Thoracic aorta (tissue), 2 donors: ENCODE measurements at regions not wholly inside any gene's neighbourhood (a gene's known extent, or its start where the extent isn't known, plus 50 kb on each side); places are given as distances from the start of the nearest gene placed in this dataset.

Source experiments
- ATAC-seq: fragments of 150-250 bp; one replicate; pipeline ENCODE4 v1.8.0; 2017; ENCODE audit warnings: low read depth; ENCODE audit not compliant: insufficient number of reproducible peaks, low FRiP score
- DNase-seq: peaks from one replicate; pipeline ENCODE4 v3.0.0-alpha.2; 2020; ENCODE audit warnings: low spot score
- H3K27ac ChIP-seq, 2 donors: fragments of 200-600 bp; sonication (generic); 1 replicate in 1 of 2; 2 replicates in 1 of 2; pipeline ENCODE4 v1.5.1; 2016; ENCODE audit warnings: mild to moderate bottlenecking in 2 of 2, moderate library complexity in 2 of 2
- H3K27me3 ChIP-seq: fragments of 200-600 bp; sonication (generic); replicated peaks from 2 replicates; pipeline ENCODE4 v1.6.0; 2016; ENCODE audit warnings: mild to moderate bottlenecking; ENCODE audit not compliant: insufficient read depth
- H3K36me3 ChIP-seq: fragments of 200-600 bp; sonication (generic); one replicate; pipeline ENCODE4 v1.5.1; 2016
- H3K4me1 ChIP-seq, 2 donors: fragments of 200-600 bp; sonication (generic); 1 replicate in 1 of 2; 2 replicates in 1 of 2; pipeline versions ENCODE4 v1.5.1 to v1.6.0; 2016; ENCODE audit warnings: low read depth in 2 of 2, mild to moderate bottlenecking in 1 of 2; ENCODE audit not compliant: control insufficient read depth in 1 of 2
- H3K4me3 ChIP-seq: fragments of 200-600 bp; sonication (generic); 2 replicates; pipeline ENCODE4 v1.5.1; 2016; ENCODE audit warnings: mild to moderate bottlenecking
- H3K9me3 ChIP-seq: fragments of 200-600 bp; sonication (generic); 2 replicates; pipeline ENCODE4 v1.5.1; 2016
- TF ChIP-seq, protein P1 (sequence below): fragments of 200-600 bp; sonication (generic); IDR thresholded peaks from one replicate; pipeline ENCODE4 v1.5.1; 2019; ENCODE audit warnings: antibody characterized with exemption

DNA sequence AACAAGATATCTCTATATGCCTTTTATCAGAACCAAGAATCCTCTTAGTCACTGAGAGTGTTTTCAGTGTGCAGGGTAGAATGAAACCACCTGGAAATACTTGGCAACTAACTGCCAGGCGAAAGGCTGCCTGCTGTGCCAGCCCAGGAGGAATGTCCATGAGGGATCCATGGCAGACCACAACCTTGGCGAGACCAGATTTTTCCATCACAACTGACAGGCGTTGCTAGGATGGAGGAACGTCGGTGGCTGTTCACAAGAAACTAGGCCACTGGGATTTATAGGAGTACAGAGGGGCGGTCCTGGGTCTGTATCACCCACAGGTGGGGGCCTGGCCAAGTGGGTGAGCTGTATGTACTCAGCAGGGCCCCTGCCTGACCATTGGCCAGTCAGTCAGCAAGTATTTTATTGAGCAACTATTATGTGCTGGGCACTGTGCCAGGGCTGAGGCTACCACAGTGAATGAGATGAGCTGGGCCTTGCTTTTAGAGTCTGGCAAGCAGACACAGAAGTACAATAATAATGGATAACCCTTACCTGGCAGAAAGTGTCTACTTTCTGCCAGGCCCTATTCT is 199.4 kb downstream of the FOXD2 start:
- DNase-seq (no peak), ATAC-seq (no peak)
- H3K4me1 ChIP-seq, result peaks cover 0 to 14% of the 10 kb centered on the region in 2 donors
- H3K9me3 ChIP-seq, result no peaks in the 10 kb centered on the region
- H3K4me3 ChIP-seq, result no peak overlapping the region
- no peaks in the 10 kb centered on the region for H3K36me3 ChIP-seq
- no peaks in the 10 kb centered on the region for H3K27me3 ChIP-seq
- TF ChIP-seq, protein P1, sequence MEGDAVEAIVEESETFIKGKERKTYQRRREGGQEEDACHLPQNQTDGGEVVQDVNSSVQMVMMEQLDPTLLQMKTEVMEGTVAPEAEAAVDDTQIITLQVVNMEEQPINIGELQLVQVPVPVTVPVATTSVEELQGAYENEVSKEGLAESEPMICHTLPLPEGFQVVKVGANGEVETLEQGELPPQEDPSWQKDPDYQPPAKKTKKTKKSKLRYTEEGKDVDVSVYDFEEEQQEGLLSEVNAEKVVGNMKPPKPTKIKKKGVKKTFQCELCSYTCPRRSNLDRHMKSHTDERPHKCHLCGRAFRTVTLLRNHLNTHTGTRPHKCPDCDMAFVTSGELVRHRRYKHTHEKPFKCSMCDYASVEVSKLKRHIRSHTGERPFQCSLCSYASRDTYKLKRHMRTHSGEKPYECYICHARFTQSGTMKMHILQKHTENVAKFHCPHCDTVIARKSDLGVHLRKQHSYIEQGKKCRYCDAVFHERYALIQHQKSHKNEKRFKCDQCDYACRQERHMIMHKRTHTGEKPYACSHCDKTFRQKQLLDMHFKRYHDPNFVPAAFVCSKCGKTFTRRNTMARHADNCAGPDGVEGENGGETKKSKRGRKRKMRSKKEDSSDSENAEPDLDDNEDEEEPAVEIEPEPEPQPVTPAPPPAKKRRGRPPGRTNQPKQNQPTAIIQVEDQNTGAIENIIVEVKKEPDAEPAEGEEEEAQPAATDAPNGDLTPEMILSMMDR, result no peak
- H3K27ac ChIP-seq, result no peak overlapping the region

- TF ChIP-seq, protein P1, result no peak
- Histone ChIP-seq H3K4me1 (peaks cover 0 to 21% of the 10 kb centered on the region in 2 donors), H3K36me3 (no peaks in the 10 kb centered on the region), H3K4me3 (no peak overlapping the region), H3K9me3 (no peaks in the 10 kb centered on the region), H3K27me3 (no peaks in the 10 kb centered on the region), H3K27ac (no peak overlapping the region)
- no peak for DNase-seq
- no peak for ATAC-seq
These were observed 200.4 kb downstream of the FOXD2 start for GRCh38 chr1:47638240-47638639.

DNA sequence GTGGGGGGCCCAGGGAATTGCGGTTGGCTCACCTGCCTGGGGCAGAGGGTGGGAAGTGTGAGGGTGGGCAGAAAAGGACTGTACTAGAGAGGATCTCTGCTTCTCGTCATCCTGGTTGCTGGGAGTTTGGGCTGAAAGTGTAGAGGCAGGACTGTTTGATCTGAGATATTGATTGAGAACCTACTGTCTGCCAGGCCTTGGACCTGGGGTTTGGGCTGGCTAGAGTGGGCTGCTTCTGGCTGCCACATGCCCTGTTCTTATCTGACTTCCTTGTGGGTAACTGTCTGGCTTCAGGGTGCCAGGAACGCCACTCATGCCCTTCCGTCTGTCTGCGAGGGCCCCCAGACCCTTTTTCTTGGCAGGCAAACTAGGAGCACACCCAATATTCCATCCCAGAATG is 200.9 kb downstream of the FOXD2 start:
- Histone ChIP-seq H3K4me3 (no peak overlapping the region), H3K4me1 (peaks cover 3 to 26% of the 10 kb centered on the region in 2 donors), H3K36me3 (no peaks in the 10 kb centered on the region), H3K27me3 (no peaks in the 10 kb centered on the region), H3K9me3 (no peaks in the 10 kb centered on the region), H3K27ac (no peak overlapping the region)
- DNase-seq (no peak), ATAC-seq (no peak)
- TF ChIP-seq, protein P1, result no peak

DNA sequence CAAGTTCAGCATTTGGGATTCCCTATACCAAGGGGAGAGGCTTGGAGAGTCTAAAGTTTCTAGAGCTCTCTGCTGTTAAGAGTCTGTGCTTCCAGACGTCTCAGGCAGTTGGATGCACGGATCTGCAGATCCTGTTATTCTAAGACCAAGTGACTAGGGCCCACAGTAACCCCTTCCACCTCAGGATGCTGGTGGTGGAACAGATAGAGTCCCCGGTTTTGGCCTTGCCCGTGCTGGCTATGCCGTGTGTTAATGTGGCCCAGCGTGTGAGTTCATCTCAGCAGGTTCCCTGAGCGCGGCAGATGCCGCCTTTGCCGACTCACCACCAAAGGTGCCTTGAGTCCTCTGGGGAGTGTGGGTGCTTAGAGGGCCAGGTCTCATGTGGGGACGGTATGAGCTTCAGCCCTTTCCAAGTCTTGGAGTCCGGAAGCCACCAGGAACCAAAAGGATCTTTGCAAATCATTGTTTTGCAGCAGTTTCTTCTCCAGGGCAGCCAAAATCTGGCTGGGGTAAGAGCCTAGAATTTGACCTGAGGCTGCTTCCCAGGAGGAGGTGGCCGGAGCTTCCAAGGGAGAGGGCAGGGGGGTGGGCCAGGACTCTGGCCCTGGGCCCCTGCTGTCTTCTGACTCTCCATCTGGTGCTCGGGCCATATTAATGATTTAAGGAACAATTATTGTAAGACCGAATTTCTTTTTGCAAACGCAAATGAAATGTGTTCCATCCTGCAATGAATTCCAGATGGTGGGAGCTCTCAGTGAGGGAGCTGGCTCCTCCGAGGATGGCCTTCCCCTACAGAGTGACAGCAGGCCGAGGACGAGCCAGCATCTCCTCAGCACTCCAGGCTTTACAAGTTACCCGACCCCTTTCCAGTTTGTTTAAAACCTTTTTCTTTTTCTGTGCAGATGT is 205.7 kb downstream of the FOXD2 start:
- Histone ChIP-seq H3K4me3 (no peak overlapping the region), H3K9me3 (no peaks in the 10 kb centered on the region), H3K4me1 (peaks cover 11 to 47% of the 10 kb centered on the region in 2 donors), H3K36me3 (no peaks in the 10 kb centered on the region), H3K27ac (peak overlapping the region; percentile 71 to 76), H3K27me3 (no peaks in the 10 kb centered on the region)
- DNase-seq, result no peak
- TF ChIP-seq, protein P1, result no peak
- ATAC-seq, result no peak

GRCh38 chr1:47644212-47644573 is 206.3 kb downstream of the FOXD2 start:
- TF ChIP-seq, protein P1, result no peak
- Histone ChIP-seq H3K36me3 (no peaks in the 10 kb centered on the region), H3K27me3 (no peaks in the 10 kb centered on the region), H3K4me3 (no peak overlapping the region), H3K27ac (peak overlapping the region; percentile 71 to 76), H3K4me1 (peaks cover 11 to 47% of the 10 kb centered on the region in 2 donors), H3K9me3 (no peaks in the 10 kb centered on the region)
- DNase-seq, result no peak
- ATAC-seq, result no peak
